HG03565 (cell line): ENCODE measurements at regions not wholly inside any gene's neighbourhood (a gene's known extent, or its start where the extent isn't known, plus 50 kb on each side); places are given as distances from the start of the nearest gene placed in this dataset.

Experiments used
- ATAC-seq: cut with Tn5 transposase; IDR thresholded peaks from one replicate; pipeline ENCODE4 v1.9.1; 2021; ENCODE audit warnings: mild to moderate bottlenecking, moderate library complexity; ENCODE audit not compliant: unreplicated experiment

- ATAC-seq, result no peak
Measured at GRCh38 chr7:33700001-33700899, 205.1 kb upstream of the BMPER start.

GRCh38 chr7:33701189-33701740 is 204.1 kb upstream of the BMPER start:
- no peak for ATAC-seq

- ATAC-seq, result no peak
Measured at GRCh38 chr7:33701927-33702326, 203.4 kb upstream of the BMPER start.

GRCh38 chr7:33702514-33703054 is 202.8 kb upstream of the BMPER start:
- no peak for ATAC-seq

- ATAC-seq, result no peak
Measured at GRCh38 chr7:33705333-33705833, 200.0 kb upstream of the BMPER start.

DNA sequence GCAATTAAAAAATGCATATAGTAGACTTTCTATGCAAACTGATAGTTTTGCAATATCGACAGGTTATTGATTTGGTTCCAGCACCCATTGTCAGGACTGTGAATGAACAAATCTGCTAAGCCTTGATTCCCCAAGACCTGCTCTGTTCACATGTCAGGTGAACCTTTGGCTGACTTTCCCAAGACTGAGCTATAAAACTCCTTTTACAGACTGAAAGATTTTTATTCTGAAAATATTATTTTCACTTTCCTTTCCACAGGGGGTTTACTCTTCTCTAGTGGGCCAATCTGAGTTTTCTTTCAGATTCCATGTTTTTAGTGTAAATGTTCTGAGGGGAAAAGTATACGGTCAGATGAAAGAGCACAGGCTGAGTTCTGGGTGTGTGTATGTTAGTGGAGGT is 199.2 kb upstream of the BMPER start:
- ATAC-seq, result no peak

GRCh38 chr7:33706771-33707200 is 198.6 kb upstream of the BMPER start:
- no peak for ATAC-seq

GRCh38 chr7:33707427-33707826 is 197.9 kb upstream of the BMPER start:
- no peak for ATAC-seq

DNA sequence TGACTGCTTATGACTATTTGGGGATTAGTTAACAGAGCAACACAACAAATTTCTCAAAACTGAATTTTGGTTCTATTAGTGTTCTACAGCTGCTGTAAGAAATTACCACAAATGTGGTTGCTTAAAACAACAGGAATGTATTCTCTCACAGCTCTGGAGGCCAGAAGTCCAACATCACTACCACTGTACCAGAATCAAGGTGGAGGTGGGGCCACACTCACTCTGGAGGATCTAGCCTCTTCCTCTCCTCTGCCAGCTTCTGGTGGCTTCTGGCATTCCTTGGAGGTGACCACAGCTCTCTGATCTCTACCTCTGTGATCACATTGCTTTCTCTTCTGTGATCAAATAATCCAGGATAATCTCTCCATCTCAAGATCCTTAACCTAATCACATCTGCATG is 194.7 kb upstream of the BMPER start:
- no peak for ATAC-seq

DNA sequence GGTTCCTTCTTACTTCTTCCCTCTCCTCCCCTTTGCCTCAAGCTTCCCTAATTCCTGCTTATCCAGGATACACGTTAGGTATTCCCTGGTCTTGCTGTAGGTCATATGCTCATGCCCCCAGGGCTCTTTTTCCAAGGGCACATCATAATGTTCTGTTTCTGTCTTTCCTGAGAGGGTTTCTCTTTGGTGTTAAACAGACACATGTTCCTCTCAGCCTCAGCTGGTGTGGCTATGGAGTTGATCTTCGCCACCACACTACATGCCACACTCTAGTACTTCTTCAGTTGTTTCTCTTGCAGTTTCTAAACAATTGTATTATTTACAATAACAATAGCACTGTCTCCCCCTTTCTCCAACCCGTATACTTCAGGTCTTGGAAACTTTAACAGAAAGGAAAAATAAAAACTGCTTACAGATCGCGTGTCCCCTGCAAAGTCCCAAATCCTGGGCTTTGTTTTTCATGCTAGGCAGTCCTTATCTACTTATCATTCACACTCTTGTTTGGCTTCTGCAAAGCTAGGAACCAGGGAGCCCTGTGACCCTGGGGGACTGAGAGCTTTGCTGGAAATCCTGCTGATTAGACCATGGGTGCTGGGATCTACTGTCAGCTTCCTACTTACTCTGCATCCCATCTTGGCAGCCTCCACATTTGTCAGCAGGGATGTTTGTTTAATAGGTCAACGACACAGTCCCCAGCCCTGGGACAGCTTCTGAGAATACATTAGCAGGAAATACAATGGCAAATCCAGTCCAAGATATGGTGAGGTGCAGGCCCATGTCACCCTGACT is 193.9 kb upstream of the BMPER start:
- no peak for ATAC-seq

DNA sequence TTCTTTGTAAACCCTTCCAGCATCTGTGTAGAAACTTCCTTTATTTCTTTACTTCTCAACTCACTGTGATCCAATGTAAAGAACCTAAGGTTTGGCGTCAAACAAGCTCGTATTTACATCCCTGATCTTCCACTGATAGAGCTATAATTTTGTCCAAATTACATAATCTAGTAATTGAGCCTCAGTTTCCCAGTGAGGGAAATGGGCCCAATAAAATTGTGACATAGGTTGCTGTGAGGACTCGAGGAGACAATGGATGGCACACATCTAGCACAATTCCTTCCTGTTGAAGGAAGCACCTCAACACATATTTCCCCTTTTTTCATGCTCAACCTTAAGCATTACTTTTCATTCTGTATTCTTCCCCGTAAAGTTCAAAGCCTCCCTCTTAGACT is 193.3 kb upstream of the BMPER start:
- ATAC-seq, result no peak

DNA sequence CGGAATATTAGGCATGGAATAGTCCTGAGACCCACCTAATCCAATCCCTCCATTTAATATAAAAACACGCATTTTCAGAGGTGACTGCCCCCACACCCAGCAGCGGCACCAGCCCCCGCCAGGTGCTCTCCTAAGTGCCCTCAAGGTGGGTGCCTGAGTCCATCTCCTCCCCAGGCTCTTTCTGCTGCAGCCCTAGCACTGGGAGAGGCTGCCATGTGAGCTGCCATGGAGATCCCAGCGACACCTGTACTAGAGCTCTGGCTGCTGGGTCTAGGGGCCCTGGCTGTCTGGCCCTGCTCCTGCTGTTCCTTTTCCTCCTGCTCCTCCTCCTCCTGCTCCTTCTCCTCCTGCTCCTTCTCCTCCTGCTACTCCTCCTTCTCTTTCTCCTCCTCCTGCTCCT is 191.1 kb upstream of the BMPER start:
- no peak for ATAC-seq

GRCh38 chr7:33716581-33717477 is 188.5 kb upstream of the BMPER start:
- no peak for ATAC-seq

DNA sequence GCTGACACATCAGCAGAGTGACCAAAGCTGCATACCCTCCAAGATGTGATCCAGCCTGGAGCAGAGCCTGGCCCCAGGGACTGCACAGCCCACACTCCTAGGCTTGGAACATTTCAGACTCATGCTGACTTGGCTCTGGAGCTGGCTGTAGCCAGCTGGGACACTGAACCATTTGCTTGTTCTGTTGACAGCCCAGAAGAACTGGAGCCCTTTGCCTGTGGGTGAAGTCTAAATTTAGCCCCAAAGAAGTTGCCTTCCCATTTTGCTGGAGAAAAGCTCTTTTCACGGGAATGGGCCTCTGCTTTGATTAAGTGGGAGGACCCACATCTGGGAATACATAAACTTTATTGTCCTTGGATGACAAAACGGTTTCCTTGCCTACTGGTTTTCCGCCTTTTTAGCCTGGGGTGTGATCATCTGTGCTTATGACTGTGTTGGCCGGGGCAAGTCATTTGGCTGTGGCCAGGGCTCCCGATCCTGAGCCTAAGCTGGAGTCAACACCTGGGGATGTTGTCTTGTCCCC is 186.2 kb upstream of the BMPER start:
- no peak for ATAC-seq

DNA sequence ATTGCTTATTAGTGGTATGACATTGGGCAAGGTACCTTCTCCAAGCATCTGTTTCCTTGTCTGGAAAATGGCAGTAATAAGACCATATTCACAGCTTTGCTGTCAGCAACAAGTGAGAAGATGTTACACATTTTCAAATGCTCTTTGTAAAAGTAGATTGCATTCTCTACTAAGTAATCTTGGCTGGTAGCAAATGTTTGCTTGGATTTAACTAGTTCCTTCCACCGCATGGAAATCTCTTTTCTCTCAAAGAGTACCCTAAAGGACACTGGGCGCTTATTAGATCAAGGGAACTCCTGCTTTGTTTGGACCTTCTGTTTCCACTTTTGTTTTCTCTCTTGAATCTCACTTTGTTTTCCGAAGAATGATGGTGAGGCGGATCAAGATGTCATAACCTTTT is 185.2 kb upstream of the BMPER start:
- no peak for ATAC-seq

DNA sequence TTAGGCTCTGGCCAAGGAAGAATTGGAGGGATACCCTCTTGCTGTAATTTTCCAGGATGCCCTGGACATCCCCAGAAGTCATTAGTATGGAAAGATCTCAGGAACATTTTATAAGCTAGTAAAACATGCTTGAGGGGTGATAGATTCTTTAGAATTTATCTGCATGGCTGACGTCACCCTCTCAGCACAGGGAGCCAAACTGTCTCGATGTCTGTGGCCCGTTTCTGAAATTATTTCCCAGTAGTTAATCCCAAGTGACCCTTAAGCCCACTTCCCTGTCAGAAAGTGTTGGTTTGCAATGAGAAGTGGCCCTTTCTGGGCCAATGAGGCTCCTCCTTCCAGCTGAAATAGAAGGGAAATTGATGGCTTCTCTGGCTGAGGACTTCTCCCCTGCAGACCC is 184.5 kb upstream of the BMPER start:
- no peak for ATAC-seq

DNA sequence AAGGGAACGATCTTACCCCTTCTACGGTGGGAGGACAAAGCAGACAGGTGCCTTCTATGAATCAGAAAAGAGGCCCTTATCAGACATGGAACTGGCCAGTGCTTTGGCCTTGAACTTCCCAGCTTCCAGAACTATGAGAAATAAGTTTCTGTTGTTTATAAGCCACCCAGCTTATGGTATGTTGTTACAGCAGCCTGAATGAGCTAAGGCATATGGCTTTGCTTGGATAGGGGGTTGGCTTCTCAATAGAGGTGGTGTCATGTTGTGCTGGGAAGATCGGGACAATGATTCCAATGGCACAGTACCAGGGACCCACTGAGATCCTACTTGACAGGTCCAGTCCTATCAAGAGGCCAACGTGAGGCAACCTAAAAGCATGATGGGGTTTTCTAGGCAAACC is 183.4 kb upstream of the BMPER start:
- no peak for ATAC-seq

DNA sequence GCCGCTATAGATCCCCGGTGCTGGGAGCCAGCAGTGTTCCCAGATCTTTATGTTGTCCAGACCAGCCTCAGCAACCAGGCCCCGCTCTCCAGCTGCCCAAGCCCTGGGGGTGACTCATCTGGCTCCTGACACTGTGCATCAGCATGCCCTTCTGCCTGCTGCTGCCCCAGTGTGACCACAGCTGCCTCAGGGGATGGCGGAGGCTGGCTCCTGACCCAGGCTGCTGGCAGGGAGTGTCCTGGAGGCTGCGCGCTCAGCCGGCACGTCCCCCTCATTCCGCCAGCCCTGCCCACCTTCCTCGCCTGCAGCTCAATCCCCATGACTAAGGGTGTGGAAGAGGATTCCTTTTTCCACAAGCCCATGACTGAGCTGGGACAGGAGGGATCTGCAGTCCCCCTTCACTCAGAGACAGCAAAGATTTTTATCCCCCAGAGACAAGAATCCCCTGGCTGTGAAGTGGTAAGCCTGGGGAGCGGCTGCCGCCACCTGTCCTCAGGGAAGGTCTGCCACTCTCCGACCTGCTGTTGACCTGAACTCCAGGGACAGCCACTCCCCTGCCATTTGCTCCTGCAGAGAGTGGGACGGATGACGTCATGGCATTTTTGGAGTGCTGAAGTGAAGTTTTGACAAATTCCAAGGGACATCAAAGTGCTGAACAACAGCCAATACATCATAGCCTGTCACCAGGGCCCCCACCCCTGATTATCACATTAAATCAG is 182.8 kb upstream of the BMPER start:
- no peak for ATAC-seq

DNA sequence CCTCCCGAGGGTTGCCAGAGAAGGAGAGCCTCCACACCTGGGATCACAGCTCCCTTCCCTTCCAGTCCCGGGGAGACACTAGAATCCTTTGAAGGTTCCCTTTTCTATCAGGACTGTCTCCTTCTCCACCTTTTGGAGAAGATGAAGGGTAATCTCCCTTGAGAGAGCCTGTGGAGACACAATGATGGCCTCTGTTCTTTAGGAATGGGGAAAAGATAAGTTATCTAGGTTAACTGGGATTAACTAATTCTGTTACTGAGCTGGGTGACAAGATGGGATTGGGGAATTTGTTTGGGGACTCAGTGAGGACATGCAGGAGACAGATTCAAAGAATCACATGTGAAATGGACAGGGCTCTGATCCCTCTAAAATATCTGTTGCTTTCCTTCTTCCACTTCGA is 181.1 kb upstream of the BMPER start:
- ATAC-seq, result no peak
